ENCODE measurements at regions not wholly inside any gene's neighbourhood (a gene's known extent, or its start where the extent isn't known, plus 50 kb on each side); places are given as distances from the start of the nearest gene placed in this dataset.

DNA sequence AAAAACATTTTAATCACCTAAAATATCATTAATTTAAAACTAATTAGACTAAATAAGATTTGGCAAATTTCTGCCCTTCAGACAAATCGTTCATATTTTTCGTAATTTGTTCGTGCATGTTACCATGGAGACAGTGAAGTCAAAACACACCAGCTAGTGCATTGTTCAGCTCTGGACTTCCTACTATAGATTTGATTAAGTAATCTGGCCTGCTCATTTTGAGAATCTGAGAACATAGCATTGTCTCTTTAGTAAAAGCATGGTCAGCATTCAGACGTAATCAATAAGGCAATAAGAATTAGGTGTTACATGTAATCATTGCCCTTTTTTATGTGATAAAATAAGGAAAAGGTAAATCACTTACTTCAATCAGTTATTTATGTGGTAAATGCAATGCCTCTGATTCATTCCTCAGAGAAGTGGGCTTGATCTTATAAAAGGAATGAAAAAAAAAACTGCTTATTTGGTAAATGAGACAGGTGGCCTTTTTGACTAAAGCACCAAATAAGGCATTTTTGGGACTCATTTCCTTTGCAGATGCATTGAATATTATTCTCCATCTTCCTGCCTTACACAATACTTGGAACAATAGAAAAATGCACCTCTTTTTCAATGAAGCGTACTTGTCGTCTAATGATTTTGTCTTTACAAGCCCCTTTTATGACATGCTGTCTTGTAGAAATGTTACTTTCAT is 84.5 kb upstream of the FNDC3B start:
- TF ChIP-seq, protein P1, sequence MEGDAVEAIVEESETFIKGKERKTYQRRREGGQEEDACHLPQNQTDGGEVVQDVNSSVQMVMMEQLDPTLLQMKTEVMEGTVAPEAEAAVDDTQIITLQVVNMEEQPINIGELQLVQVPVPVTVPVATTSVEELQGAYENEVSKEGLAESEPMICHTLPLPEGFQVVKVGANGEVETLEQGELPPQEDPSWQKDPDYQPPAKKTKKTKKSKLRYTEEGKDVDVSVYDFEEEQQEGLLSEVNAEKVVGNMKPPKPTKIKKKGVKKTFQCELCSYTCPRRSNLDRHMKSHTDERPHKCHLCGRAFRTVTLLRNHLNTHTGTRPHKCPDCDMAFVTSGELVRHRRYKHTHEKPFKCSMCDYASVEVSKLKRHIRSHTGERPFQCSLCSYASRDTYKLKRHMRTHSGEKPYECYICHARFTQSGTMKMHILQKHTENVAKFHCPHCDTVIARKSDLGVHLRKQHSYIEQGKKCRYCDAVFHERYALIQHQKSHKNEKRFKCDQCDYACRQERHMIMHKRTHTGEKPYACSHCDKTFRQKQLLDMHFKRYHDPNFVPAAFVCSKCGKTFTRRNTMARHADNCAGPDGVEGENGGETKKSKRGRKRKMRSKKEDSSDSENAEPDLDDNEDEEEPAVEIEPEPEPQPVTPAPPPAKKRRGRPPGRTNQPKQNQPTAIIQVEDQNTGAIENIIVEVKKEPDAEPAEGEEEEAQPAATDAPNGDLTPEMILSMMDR (IDR thresholded peaks at IDR 0.05; ENCODE audit: low read depth, low read length, missing input control) = no peak
- TF ChIP-seq EGR1 (IDR thresholded peaks at IDR 0.05; ENCODE audit: low read depth in 2 of 2) (no peak), GABPA (IDR thresholded peaks at IDR 0.05 in 1 of 2, conservative IDR thresholded peaks at IDR 0.05 in 1 of 2) (no peak), RAD21 (IDR thresholded peaks at IDR 0.05) (no peak), RXRA (IDR thresholded peaks at IDR 0.05) (no peak), YY1 (IDR thresholded peaks at IDR 0.05) (no peak), TAF1 (conservative IDR thresholded peaks at IDR 0.05) (no peak), JUND (IDR thresholded peaks at IDR 0.05) (no peak), SP1 (IDR thresholded peaks at IDR 0.05) (no peak)
- TF ChIP-seq, protein P2, sequence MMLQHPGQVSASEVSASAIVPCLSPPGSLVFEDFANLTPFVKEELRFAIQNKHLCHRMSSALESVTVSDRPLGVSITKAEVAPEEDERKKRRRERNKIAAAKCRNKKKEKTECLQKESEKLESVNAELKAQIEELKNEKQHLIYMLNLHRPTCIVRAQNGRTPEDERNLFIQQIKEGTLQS (IDR thresholded peaks at IDR 0.05) = no peak
- TF ChIP-seq, protein P3, sequence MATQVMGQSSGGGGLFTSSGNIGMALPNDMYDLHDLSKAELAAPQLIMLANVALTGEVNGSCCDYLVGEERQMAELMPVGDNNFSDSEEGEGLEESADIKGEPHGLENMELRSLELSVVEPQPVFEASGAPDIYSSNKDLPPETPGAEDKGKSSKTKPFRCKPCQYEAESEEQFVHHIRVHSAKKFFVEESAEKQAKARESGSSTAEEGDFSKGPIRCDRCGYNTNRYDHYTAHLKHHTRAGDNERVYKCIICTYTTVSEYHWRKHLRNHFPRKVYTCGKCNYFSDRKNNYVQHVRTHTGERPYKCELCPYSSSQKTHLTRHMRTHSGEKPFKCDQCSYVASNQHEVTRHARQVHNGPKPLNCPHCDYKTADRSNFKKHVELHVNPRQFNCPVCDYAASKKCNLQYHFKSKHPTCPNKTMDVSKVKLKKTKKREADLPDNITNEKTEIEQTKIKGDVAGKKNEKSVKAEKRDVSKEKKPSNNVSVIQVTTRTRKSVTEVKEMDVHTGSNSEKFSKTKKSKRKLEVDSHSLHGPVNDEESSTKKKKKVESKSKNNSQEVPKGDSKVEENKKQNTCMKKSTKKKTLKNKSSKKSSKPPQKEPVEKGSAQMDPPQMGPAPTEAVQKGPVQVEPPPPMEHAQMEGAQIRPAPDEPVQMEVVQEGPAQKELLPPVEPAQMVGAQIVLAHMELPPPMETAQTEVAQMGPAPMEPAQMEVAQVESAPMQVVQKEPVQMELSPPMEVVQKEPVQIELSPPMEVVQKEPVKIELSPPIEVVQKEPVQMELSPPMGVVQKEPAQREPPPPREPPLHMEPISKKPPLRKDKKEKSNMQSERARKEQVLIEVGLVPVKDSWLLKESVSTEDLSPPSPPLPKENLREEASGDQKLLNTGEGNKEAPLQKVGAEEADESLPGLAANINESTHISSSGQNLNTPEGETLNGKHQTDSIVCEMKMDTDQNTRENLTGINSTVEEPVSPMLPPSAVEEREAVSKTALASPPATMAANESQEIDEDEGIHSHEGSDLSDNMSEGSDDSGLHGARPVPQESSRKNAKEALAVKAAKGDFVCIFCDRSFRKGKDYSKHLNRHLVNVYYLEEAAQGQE (IDR thresholded peaks at IDR 0.05) = no peak
- TF ChIP-seq, protein P4, sequence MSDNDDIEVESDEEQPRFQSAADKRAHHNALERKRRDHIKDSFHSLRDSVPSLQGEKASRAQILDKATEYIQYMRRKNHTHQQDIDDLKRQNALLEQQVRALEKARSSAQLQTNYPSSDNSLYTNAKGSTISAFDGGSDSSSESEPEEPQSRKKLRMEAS (IDR thresholded peaks at IDR 0.05) = no peak
